PC-9 (cell line): ENCODE measurements at regions not wholly inside any gene's neighbourhood (a gene's known extent, or its start where the extent isn't known, plus 50 kb on each side); places are given as distances from the start of the nearest gene placed in this dataset.

ENCODE experiments used
- BruUV-seq: library from RNA; stranded (reverse); fragments of 400-500 nt; replicated peaks from 2 replicates; lab custom pipeline; 2021; lab: Mats Ljungman, UMichigan
- CTCF ChIA-PET: fragments of 300-600 bp; sonication (Branson Sonifier 250); formaldehyde crosslinking; loops from one replicate; lab custom pipeline; 2022; ENCODE audit warnings: antibody characterized with exemption; lab: Charles Lee
- POLR2A ChIA-PET: fragments of 300-600 bp; sonication (Branson Sonifier 250); formaldehyde crosslinking; loops from one replicate; lab custom pipeline; 2022; ENCODE audit warnings: antibody characterized with exemption; ENCODE audit not compliant: unreplicated experiment; lab: Charles Lee
- DNase-seq, 2 experiments: peaks; one replicate each; pipeline versions ENCODE4 v3.0.0 to v3.0.0-alpha.2; 2015 to 2022; ENCODE audit warnings: mixed read lengths in 1 of 2
- H2AFZ ChIP-seq: fragments of 200-600 bp; sonication (generic); 2 replicates; pipeline ENCODE4 v1.8.1; 2017; ENCODE audit warnings: antibody characterized with exemption
- H3F3A ChIP-seq: fragments of 200-600 bp; sonication (generic); 2 replicates; pipeline ENCODE4 v1.8.1; 2017; ENCODE audit warnings: antibody characterized with exemption, mild to moderate bottlenecking, low read depth; ENCODE audit not compliant: insufficient read depth
- H3K27ac ChIP-seq: fragments of 200-600 bp; sonication (generic); 2 replicates; pipeline ENCODE4 v1.6.1; 2016; ENCODE audit warnings: mixed run types
- H3K27me3 ChIP-seq: fragments of 200-600 bp; sonication (generic); 2 replicates; pipeline ENCODE4 v1.6.1; 2016; ENCODE audit warnings: low read depth, mixed run types; ENCODE audit not compliant: insufficient read depth
- H3K36me3 ChIP-seq: fragments of 200-600 bp; sonication (generic); 2 replicates; pipeline ENCODE4 v1.6.1; 2016; ENCODE audit warnings: low read depth, mixed run types
- H3K4me1 ChIP-seq: fragments of 200-600 bp; sonication (generic); replicated peaks from 2 replicates; pipeline ENCODE4 v1.6.1; 2016; ENCODE audit warnings: mixed run types; ENCODE audit not compliant: insufficient read depth
- H3K4me2 ChIP-seq: fragments of 200-600 bp; sonication (generic); 2 replicates; pipeline ENCODE4 v1.6.1; 2017; ENCODE audit warnings: mixed run types
- H3K4me3 ChIP-seq: fragments of 200-600 bp; sonication (generic); 2 replicates; pipeline ENCODE4 v1.6.1; 2016; ENCODE audit warnings: mixed run types
- H3K79me2 ChIP-seq: fragments of 200-600 bp; sonication (generic); 2 replicates; pipeline ENCODE4 v1.6.1; 2017; ENCODE audit warnings: low read depth, mixed run types
- H3K9me2 ChIP-seq: fragments of 200-600 bp; sonication (generic); 2 replicates; pipeline ENCODE4 v1.8.1; 2017; ENCODE audit warnings: mild to moderate bottlenecking; ENCODE audit not compliant: insufficient read depth
- H3K9me3 ChIP-seq: fragments of 200-600 bp; sonication (generic); 2 replicates; pipeline ENCODE4 v1.8.1; 2016; ENCODE audit warnings: low read depth; ENCODE audit not compliant: insufficient read depth
- H4K20me1 ChIP-seq: fragments of 200-600 bp; sonication (generic); 2 replicates; pipeline ENCODE4 v1.8.1; 2017; ENCODE audit not compliant: insufficient read depth
- EZH2 ChIP-seq: fragments of 200-600 bp; sonication (generic); IDR thresholded peaks from 2 replicates; pipeline ENCODE4 v1.8.0; 2017; ENCODE audit warnings: antibody characterized with exemption, low read depth
- intact Hi-C: fragments of 100-400 bp; cut with micrococcal nuclease; formaldehyde crosslinking; loops from one replicate; pipeline ENCODE4 v1.10.0; 2022; ENCODE audit not compliant: unreplicated experiment
- TF ChIP-seq, protein P1 (sequence below): fragments of 200-600 bp; sonication (generic); conservative IDR thresholded peaks from 2 replicates; pipeline ENCODE4 v1.6.1; 2017; ENCODE audit warnings: mixed run types, antibody characterized with exemption, mild to moderate bottlenecking, moderate library complexity

GRCh38 chr3:30183421-30183820, 423.0 kb upstream of the TGFBR2 start:
- Histone ChIP-seq H3K27me3 (no peaks in the 10 kb centered on the region), H4K20me1 (no peaks in the 10 kb centered on the region), H3K9me2 (no peaks in the 10 kb centered on the region), H3K36me3 (no peaks in the 10 kb centered on the region), H3K4me3 (no peak overlapping the region), H3F3A (no peaks in the 10 kb centered on the region), H3K4me1 (no peaks in the 10 kb centered on the region), H3K27ac (no peak overlapping the region), H3K79me2 (no peaks in the 10 kb centered on the region), H3K4me2 (no peak overlapping the region), H3K9me3 (no peaks in the 10 kb centered on the region), H2AFZ (no peak overlapping the region)
- BruUV-seq: no TSS peak
- no peak for DNase-seq
- ChIA-PET CTCF (no interaction called here), POLR2A (no interaction called here)
- intact Hi-C loops: no loop called here
- TF ChIP-seq, protein P1, sequence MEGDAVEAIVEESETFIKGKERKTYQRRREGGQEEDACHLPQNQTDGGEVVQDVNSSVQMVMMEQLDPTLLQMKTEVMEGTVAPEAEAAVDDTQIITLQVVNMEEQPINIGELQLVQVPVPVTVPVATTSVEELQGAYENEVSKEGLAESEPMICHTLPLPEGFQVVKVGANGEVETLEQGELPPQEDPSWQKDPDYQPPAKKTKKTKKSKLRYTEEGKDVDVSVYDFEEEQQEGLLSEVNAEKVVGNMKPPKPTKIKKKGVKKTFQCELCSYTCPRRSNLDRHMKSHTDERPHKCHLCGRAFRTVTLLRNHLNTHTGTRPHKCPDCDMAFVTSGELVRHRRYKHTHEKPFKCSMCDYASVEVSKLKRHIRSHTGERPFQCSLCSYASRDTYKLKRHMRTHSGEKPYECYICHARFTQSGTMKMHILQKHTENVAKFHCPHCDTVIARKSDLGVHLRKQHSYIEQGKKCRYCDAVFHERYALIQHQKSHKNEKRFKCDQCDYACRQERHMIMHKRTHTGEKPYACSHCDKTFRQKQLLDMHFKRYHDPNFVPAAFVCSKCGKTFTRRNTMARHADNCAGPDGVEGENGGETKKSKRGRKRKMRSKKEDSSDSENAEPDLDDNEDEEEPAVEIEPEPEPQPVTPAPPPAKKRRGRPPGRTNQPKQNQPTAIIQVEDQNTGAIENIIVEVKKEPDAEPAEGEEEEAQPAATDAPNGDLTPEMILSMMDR: no peak
- TF ChIP-seq EZH2: no peak

- ChIA-PET POLR2A (no interaction called here), CTCF (no interaction called here)
- no peak overlapping the region for H3K4me2 ChIP-seq
- no peak overlapping the region for H3K4me3 ChIP-seq
- intact Hi-C loops: no loop called here
- BruUV-seq: no TSS peak
- H3K4me1 ChIP-seq: no peaks in the 10 kb centered on the region
- no peaks in the 10 kb centered on the region for H3F3A ChIP-seq
- TF ChIP-seq EZH2: no peak
- TF ChIP-seq, protein P1: no peak
- H3K27ac ChIP-seq: no peak overlapping the region
- H2AFZ ChIP-seq: no peak overlapping the region
- H3K9me3 ChIP-seq: no peaks in the 10 kb centered on the region
- H3K36me3 ChIP-seq: no peaks in the 10 kb centered on the region
- no peaks in the 10 kb centered on the region for H4K20me1 ChIP-seq
- no peaks in the 10 kb centered on the region for H3K79me2 ChIP-seq
- H3K9me2 ChIP-seq: no peaks in the 10 kb centered on the region
- H3K27me3 ChIP-seq: no peaks in the 10 kb centered on the region
- no peak for DNase-seq
Measured at GRCh38 chr3:30184091-30184810, 422.1 kb upstream of the TGFBR2 start.

DNA sequence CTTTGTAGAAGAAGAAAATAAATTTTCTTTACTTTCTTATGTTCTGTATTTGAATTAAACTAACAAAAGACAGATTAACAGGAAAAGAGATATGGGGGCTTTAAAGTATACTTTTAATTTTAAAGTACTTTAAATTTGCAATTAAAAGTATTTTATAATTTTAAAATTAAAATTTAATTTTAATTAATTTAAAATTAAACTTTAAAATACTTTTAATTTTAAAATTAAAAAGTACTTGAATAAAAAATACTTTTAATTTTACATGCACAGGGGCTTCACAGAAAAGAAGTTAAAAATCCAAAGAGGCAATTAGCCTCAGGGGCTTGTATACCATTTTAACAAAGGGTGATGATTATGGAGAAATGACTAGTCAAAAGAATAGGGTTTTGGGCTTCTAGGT, 420.5 kb upstream of the TGFBR2 start:
- Histone ChIP-seq H2AFZ (no peak overlapping the region), H4K20me1 (no peaks in the 10 kb centered on the region), H3K4me2 (no peak overlapping the region), H3K79me2 (no peaks in the 10 kb centered on the region), H3K4me1 (no peaks in the 10 kb centered on the region), H3F3A (no peaks in the 10 kb centered on the region), H3K4me3 (no peak overlapping the region), H3K27ac (no peak overlapping the region), H3K36me3 (no peaks in the 10 kb centered on the region), H3K9me2 (no peaks in the 10 kb centered on the region), H3K9me3 (no peaks in the 10 kb centered on the region), H3K27me3 (no peaks in the 10 kb centered on the region)
- ChIA-PET CTCF (no interaction called here), POLR2A (no interaction called here)
- no TSS peak for BruUV-seq
- intact Hi-C loops: no loop called here
- no peak for TF ChIP-seq EZH2
- TF ChIP-seq, protein P1: no peak
- DNase-seq: no peak
